BJ (cell line): ENCODE measurements at regions not wholly inside any gene's neighbourhood (a gene's known extent, or its start where the extent isn't known, plus 50 kb on each side); places are given as distances from the start of the nearest gene placed in this dataset.

Experiments
- CTCF ChIA-PET: fragments of 350-600 bp; formaldehyde crosslinking; extraction: SDS; loops from one replicate; lab custom pipeline; 2021; ENCODE audit warnings: antibody characterized with exemption, inconsistent platforms; lab: Yijun Ruan, JAX
- POLR2A ChIA-PET: fragments of 300-600 bp; sonication (Branson Sonifier 250); formaldehyde crosslinking; extraction: SDS; loops from one replicate; lab custom pipeline; 2021; ENCODE audit warnings: antibody characterized with exemption; lab: Charles Lee
- DNase-seq: peaks from one replicate; pipeline ENCODE4 v3.0.0-alpha.2; 2011; ENCODE audit warnings: low read depth
- H3K27me3 ChIP-seq: 2 replicates; pipeline ENCODE4 v1.6.0; 2011; ENCODE audit warnings: low read length; ENCODE audit not compliant: control insufficient read depth, insufficient read depth
- H3K36me3 ChIP-seq: 2 replicates; pipeline ENCODE4 v1.5.1; 2011; ENCODE audit warnings: low read length; ENCODE audit not compliant: control insufficient read depth, insufficient read depth
- H3K4me3 ChIP-seq: 2 replicates; pipeline ENCODE4 v1.5.1; 2011; ENCODE audit warnings: low read depth, mild to moderate bottlenecking, control low read depth, low read length
- CTCF ChIP-seq: IDR thresholded peaks from 2 replicates; pipeline ENCODE4 v1.5.1; 2011; ENCODE audit warnings: low read depth, mild to moderate bottlenecking, control low read depth, inconsistent platforms, low read length, moderate library complexity; ENCODE audit not compliant: insufficient read depth

- no peaks in the 10 kb centered on the region for H3K36me3 ChIP-seq
- DNase-seq, result no peak
- CTCF ChIA-PET, result interaction anchor here (1.6 to 1.9 kb wide), 2 partner anchors 12 to 17 kb away, joined by 3 to 7 read pairs; no protein-coding TSS in a partner anchor
- no peak for TF ChIP-seq CTCF
- POLR2A ChIA-PET, result no interaction called here
- no peaks in the 10 kb centered on the region; the same call in 1 of the 2 replicates for H3K27me3 ChIP-seq
- no peak overlapping the region for H3K4me3 ChIP-seq
These were observed 91.4 kb upstream of the POU1F1 start for GRCh38 chr3:87367736-87368135.

- Histone ChIP-seq H3K4me3 (no peak overlapping the region), H3K27me3 (no peaks in the 10 kb centered on the region; the same call in 1 of the 2 replicates), H3K36me3 (no peaks in the 10 kb centered on the region)
- ChIA-PET CTCF (interaction anchor here (3.9 kb wide), 1 partner anchor 13 kb away, joined by 17 read pairs; no protein-coding TSS in a partner anchor), POLR2A (no interaction called here)
- DNase-seq, result no peak
- no peak for TF ChIP-seq CTCF
These were observed 87.3 kb upstream of the POU1F1 start for GRCh38 chr3:87363721-87364120.

- Histone ChIP-seq H3K4me3 (no peak overlapping the region), H3K27me3 (no peaks in the 10 kb centered on the region), H3K36me3 (no peaks in the 10 kb centered on the region)
- ChIA-PET POLR2A (no interaction called here), CTCF (interaction anchor here (0.8 to 3.9 kb wide), 2 partner anchors 11 to 141 kb away, joined by 4 to 17 read pairs; no protein-coding TSS in a partner anchor)
- no peak for DNase-seq
- no peak for TF ChIP-seq CTCF
These were observed 85.6 kb upstream of the POU1F1 start for GRCh38 chr3:87361956-87362355.

GRCh38 chr3:87361271-87361670 is 84.9 kb upstream of the POU1F1 start:
- H3K27me3 ChIP-seq, result no peaks in the 10 kb centered on the region
- ChIA-PET POLR2A (no interaction called here), CTCF (interaction anchor here (3.9 kb wide), 1 partner anchor 10 kb away, joined by 17 read pairs; no protein-coding TSS in a partner anchor)
- H3K4me3 ChIP-seq, result no peak overlapping the region
- TF ChIP-seq CTCF, result no peak
- H3K36me3 ChIP-seq, result no peaks in the 10 kb centered on the region
- no peak for DNase-seq

GRCh38 chr3:87359826-87360225 is 83.4 kb upstream of the POU1F1 start:
- CTCF ChIA-PET, result interaction anchor here (3.9 kb wide), 1 partner anchor 9 kb away, joined by 17 read pairs; no protein-coding TSS in a partner anchor
- TF ChIP-seq CTCF, result no peak
- no peak overlapping the region for H3K4me3 ChIP-seq
- H3K27me3 ChIP-seq, result no peaks in the 10 kb centered on the region
- no peak for DNase-seq
- H3K36me3 ChIP-seq, result no peaks in the 10 kb centered on the region
- POLR2A ChIA-PET, result no interaction called here
